ENCODE measurements at regions not wholly inside any gene's neighbourhood (a gene's known extent, or its start where the extent isn't known, plus 50 kb on each side); places are given as distances from the start of the nearest gene placed in this dataset.
"Not testable (repeated sequence)": the region's sequence is repeated elsewhere in the genome, so short reads cannot be mapped to it uniquely, and the experiment has no call there.

- FAIRE-seq (no peak), DNase-seq (ENCODE audit: low spot score) (no peak)
These were observed 55.5 kb downstream of the TPBG start for GRCh38 chr6:82419132-82419581.

- FAIRE-seq: no peak
- DNase-seq (ENCODE audit: low spot score): no peak
These were observed 56.2 kb downstream of the TPBG start for GRCh38 chr6:82419859-82420258.

- DNase-seq (ENCODE audit: low spot score) (no peak), FAIRE-seq (no peak)
These were observed 67.0 kb downstream of the TPBG start for GRCh38 chr6:82430611-82431010.

GRCh38 chr6:82436740-82437139, 73.1 kb downstream of the TPBG start:
- FAIRE-seq (no peak), DNase-seq (ENCODE audit: low spot score) (no peak)

- DNase-seq (ENCODE audit: low spot score): no peak
- FAIRE-seq: no peak
These were observed 74.1 kb downstream of the TPBG start for GRCh38 chr6:82437701-82438100.

- DNase-seq (ENCODE audit: low spot score): no peak
These were observed 77.6 kb downstream of the TPBG start for GRCh38 chr6:82441047-82441855.

GRCh38 chr6:82442061-82442719, 78.6 kb downstream of the TPBG start:
- DNase-seq (ENCODE audit: low spot score) (no peak), FAIRE-seq (no peak)

More at GRCh38 chr6:82441047-82441855, 77.6 kb downstream of the TPBG start:
- FAIRE-seq: no peak

- FAIRE-seq: no peak
- DNase-seq (ENCODE audit: low spot score): no peak
These were observed 94.5 kb downstream of the TPBG start for GRCh38 chr6:82458147-82458546.

GRCh38 chr6:82458705-82459104, 95.1 kb downstream of the TPBG start:
- FAIRE-seq (no peak), DNase-seq (ENCODE audit: low spot score) (no peak)

- DNase-seq (ENCODE audit: low spot score): no peak
- no peak for FAIRE-seq
These were observed 97.9 kb downstream of the TPBG start for GRCh38 chr6:82461536-82461935.

GRCh38 chr6:82467338-82467737, 103.7 kb downstream of the TPBG start:
- FAIRE-seq: no peak
- DNase-seq (ENCODE audit: low spot score): no peak

GRCh38 chr6:82470123-82470522, 106.5 kb downstream of the TPBG start:
- not testable (repeated sequence) for FAIRE-seq; DNase-seq (ENCODE audit: low spot score)

- not testable (repeated sequence) for DNase-seq (ENCODE audit: low spot score); FAIRE-seq
These were observed 111.5 kb downstream of the TPBG start for GRCh38 chr6:82475106-82475505.

GRCh38 chr6:82484001-82484400, 120.4 kb downstream of the TPBG start:
- FAIRE-seq (no peak), DNase-seq (ENCODE audit: low spot score) (no peak)

- FAIRE-seq: no peak
- DNase-seq (ENCODE audit: low spot score): no peak
These were observed 121.4 kb downstream of the TPBG start for GRCh38 chr6:82484737-82485626.

- FAIRE-seq: no peak
These were observed 124.3 kb downstream of the TPBG start for GRCh38 chr6:82487895-82488294.

GRCh38 chr6:82488403-82488802, 124.8 kb downstream of the TPBG start:
- FAIRE-seq: no peak
- no peak for DNase-seq (ENCODE audit: low spot score)

More at GRCh38 chr6:82487895-82488294, 124.3 kb downstream of the TPBG start:
- no peak for DNase-seq (ENCODE audit: low spot score)

- DNase-seq (ENCODE audit: low spot score) (no peak), FAIRE-seq (no peak)
These were observed 128.5 kb downstream of the TPBG start for GRCh38 chr6:82492134-82492533.

GRCh38 chr6:82493467-82493866, 129.8 kb downstream of the TPBG start:
- DNase-seq (ENCODE audit: low spot score): no peak
- FAIRE-seq: no peak

GRCh38 chr6:82494367-82494766, 130.8 kb downstream of the TPBG start:
- DNase-seq (ENCODE audit: low spot score): no peak
- no peak for FAIRE-seq

GRCh38 chr6:82501901-82502300, 138.3 kb downstream of the TPBG start:
- not testable (repeated sequence) for FAIRE-seq; DNase-seq (ENCODE audit: low spot score)

- FAIRE-seq (no peak), DNase-seq (ENCODE audit: low spot score) (no peak)
These were observed 142.9 kb downstream of the TPBG start for GRCh38 chr6:82506526-82506925.

Measured in RCC 7860 (cell line).